ENCODE measurements at regions not wholly inside any gene's neighbourhood (a gene's known extent, or its start where the extent isn't known, plus 50 kb on each side); places are given as distances from the start of the nearest gene placed in this dataset.

GRCh38 chr13:82447416-82448077 lies 1434.7 kb downstream of the SLITRK1 start:
- H3K9me2 ChIP-seq (ENCODE audit: insufficient read depth), result no peaks in the 10 kb centered on the region
- Mint-ChIP-seq H3K27me3 (ENCODE audit: insufficient read depth, low read depth, poor library complexity) (no peaks in the 10 kb centered on the region), H3K4me1 (no peaks in the 10 kb centered on the region), H3K4me3 (no peak overlapping the region), H3K36me3 (ENCODE audit: low read depth) (no peaks in the 10 kb centered on the region), H3K9me3 (no peaks in the 10 kb centered on the region), H3K27ac (no peak overlapping the region)
- H3K27me3 ChIP-seq (ENCODE audit: insufficient read depth), result no peaks in the 10 kb centered on the region
- H4K20me1 ChIP-seq (replicated peaks; ENCODE audit: insufficient read depth), result no peaks in the 10 kb centered on the region
- no peak for TF ChIP-seq EZH2phosphoT487 (IDR thresholded peaks at IDR 0.05; ENCODE audit: unreplicated experiment)
- TF ChIP-seq ZNF462 (CRISPR knock-in tag; IDR thresholded peaks at IDR 0.05), result no peak
- TF ChIP-seq NANOG (IDR thresholded peaks at IDR 0.05; ENCODE audit: borderline replicate concordance), result no peak
- TF ChIP-seq JUNB (IDR thresholded peaks at IDR 0.05; ENCODE audit: unreplicated experiment), result no peak
- TF ChIP-seq CREB1 (CRISPR knock-in tag; IDR thresholded peaks at IDR 0.05; ENCODE audit: low read depth), result no peak
- no peak for TF ChIP-seq CTCF (conservative IDR thresholded peaks at IDR 0.05; ENCODE audit: low read depth in 2 of 2)
- TF ChIP-seq ZNF331 (CRISPR knock-in tag; IDR thresholded peaks at IDR 0.05; ENCODE audit: low read depth), result no peak
- TF ChIP-seq ZNF114 (CRISPR knock-in tag; IDR thresholded peaks at IDR 0.05), result no peak
- TF ChIP-seq ETS1 (IDR thresholded peaks at IDR 0.05), result no peak
- TF ChIP-seq STAT1 (IDR thresholded peaks at IDR 0.05; ENCODE audit: unreplicated experiment), result no peak
- TF ChIP-seq POLR2AphosphoS5 (IDR thresholded peaks at IDR 0.05; ENCODE audit: low read depth), result no peak
- no peak for TF ChIP-seq REST (IDR thresholded peaks at IDR 0.05; ENCODE audit: unreplicated experiment)
- no peak for TF ChIP-seq EZH2 (IDR thresholded peaks at IDR 0.05; ENCODE audit: low read depth, unreplicated experiment)
- H3K36me3 ChIP-seq (ENCODE audit: insufficient read depth), result no peaks in the 10 kb centered on the region
- no peaks in the 10 kb centered on the region for H3K4me1 ChIP-seq (ENCODE audit: insufficient read depth)
- no peak overlapping the region for H3K4me2 ChIP-seq
- no peak overlapping the region for H3K27ac ChIP-seq (ENCODE audit: low read depth)
- DNase-seq (ENCODE audit: low spot score) (no peak), ATAC-seq (no peak)
- H2AFZ ChIP-seq, result no peak overlapping the region
- no peaks in the 10 kb centered on the region for H3K79me2 ChIP-seq (replicated peaks; ENCODE audit: insufficient read depth)
- H3K4me3 ChIP-seq, result no peak overlapping the region
- H3F3A ChIP-seq (replicated peaks; ENCODE audit: low read depth), result no peaks in the 10 kb centered on the region
